Left lung (tissue), 4 donors: ENCODE measurements at regions not wholly inside any gene's neighbourhood (a gene's known extent, or its start where the extent isn't known, plus 50 kb on each side); places are given as distances from the start of the nearest gene placed in this dataset.
A peak's percentile ranks its signal among the peaks of the same experiment; 100 is the strongest.
"Not testable (repeated sequence)": the region's sequence is repeated elsewhere in the genome, so short reads cannot be mapped to it uniquely, and the experiment has no call there.

Experiments used
- ATAC-seq: fragments of 200-7000 bp; cut with Tn5 transposase; one replicate; pipeline ENCODE4 v1.9.1; 2020; ENCODE audit warnings: moderate library complexity
- DNase-seq, 4 donors: peaks; one replicate each; pipeline ENCODE4 v3.0.0-alpha.2; 2013 to 2020
- H3K27ac ChIP-seq, 2 donors: fragments of 200-600 bp; sonication (generic) in 1 of 2; one replicate each; pipeline versions ENCODE4 v1.5.0 to v1.8.0; 2020 to 2021
- H3K27me3 ChIP-seq, 2 donors: fragments of 200-600 bp; sonication (generic) in 1 of 2; one replicate each; pipeline versions ENCODE4 v1.5.0 to v1.8.0; 2020 to 2021
- H3K36me3 ChIP-seq, 2 donors: fragments of 200-600 bp; sonication (generic) in 1 of 2; one replicate each; pipeline versions ENCODE4 v1.5.0 to v1.8.0; 2020 to 2021
- H3K4me1 ChIP-seq, 2 donors: fragments of 200-600 bp; one replicate each; pipeline ENCODE4 v1.8.0; 2021
- H3K4me3 ChIP-seq, 2 donors: fragments of 200-600 bp; sonication (generic) in 1 of 2; one replicate each; pipeline versions ENCODE4 v1.5.0 to v1.8.0; 2020 to 2021; ENCODE audit warnings: mild to moderate bottlenecking in 1 of 2
- H3K9me3 ChIP-seq, 2 donors: fragments of 200-600 bp; sonication (generic) in 1 of 2; one replicate each; pipeline versions ENCODE4 v1.5.0 to v1.8.0; 2020 to 2021
- CTCF ChIP-seq, 2 donors: fragments of 200-600 bp; sonication (generic) in 1 of 2; IDR thresholded peaks; one replicate each; pipeline versions ENCODE4 v1.5.0 to v1.8.0; 2021; ENCODE audit warnings: antibody characterized with exemption in 2 of 2
- intact Hi-C, 2 donors: fragments of 100-400 bp; cut with DNase I; formaldehyde crosslinking; loops; one replicate each; pipeline versions ENCODE4 v1.11.2 to v1.14.2; 2022
- donor health status: DM: no; HTN: yes; CAD: no.
- donor health status: DM: no; HTN: no; CAD: no.

GRCh38 chr13:89407357-89407756 lies 1736.2 kb downstream of the SLITRK5 start:
- intact Hi-C loops: no loop called here
- no peaks in the 10 kb centered on the region for H3K36me3 ChIP-seq
- peak in 1 of 4 donors; percentile 13 for DNase-seq
- H3K27me3 ChIP-seq: no peaks in the 10 kb centered on the region
- H3K9me3 ChIP-seq: peaks cover 0 to under 1% of the 10 kb centered on the region in 2 donors
- ATAC-seq: no peak
- H3K4me3 ChIP-seq: no peak overlapping the region
- no peak for TF ChIP-seq CTCF (IDR thresholded peaks at IDR 0.05)
- no peaks in the 10 kb centered on the region for H3K4me1 ChIP-seq
- H3K27ac ChIP-seq: no peak overlapping the region

GRCh38 chr13:89432997-89433396 lies 1761.8 kb downstream of the SLITRK5 start:
- DNase-seq (no peak), ATAC-seq (peak; percentile 71)
- Histone ChIP-seq H3K4me1 (no peaks in the 10 kb centered on the region), H3K36me3 (no peaks in the 10 kb centered on the region), H3K27ac (no peak overlapping the region), H3K4me3 (no peak overlapping the region), H3K27me3 (no peaks in the 10 kb centered on the region), H3K9me3 (peaks cover 0 to 8% of the 10 kb centered on the region in 2 donors)
- TF ChIP-seq CTCF (IDR thresholded peaks at IDR 0.05): no peak
- intact Hi-C loops: no loop called here

- H3K9me3 ChIP-seq, H3K4me1 ChIP-seq, H3K27ac ChIP-seq, ATAC-seq, H3K4me3 ChIP-seq, H3K36me3 ChIP-seq, DNase-seq, intact Hi-C loops, H3K27me3 ChIP-seq: not testable (repeated sequence)
These were observed 1763.5 kb downstream of the SLITRK5 start for GRCh38 chr13:89434624-89435023.

GRCh38 chr13:89454681-89455080 lies 1783.5 kb downstream of the SLITRK5 start:
- intact Hi-C loops: no loop called here
- ATAC-seq: no peak
- TF ChIP-seq CTCF (IDR thresholded peaks at IDR 0.05): no peak
- no peaks in the 10 kb centered on the region for H3K36me3 ChIP-seq
- no peaks in the 10 kb centered on the region for H3K9me3 ChIP-seq
- H3K4me3 ChIP-seq: no peak overlapping the region
- H3K27me3 ChIP-seq: no peaks in the 10 kb centered on the region
- no peaks in the 10 kb centered on the region for H3K4me1 ChIP-seq
- no peak for DNase-seq
- no peak overlapping the region for H3K27ac ChIP-seq

- H3K36me3 ChIP-seq: no peaks in the 10 kb centered on the region
- no peak overlapping the region for H3K27ac ChIP-seq
- no peak for TF ChIP-seq CTCF (IDR thresholded peaks at IDR 0.05)
- H3K27me3 ChIP-seq: no peaks in the 10 kb centered on the region
- DNase-seq (no peak), ATAC-seq (no peak)
- H3K9me3 ChIP-seq: no peaks in the 10 kb centered on the region
- H3K4me3 ChIP-seq: no peak overlapping the region
- no peaks in the 10 kb centered on the region for H3K4me1 ChIP-seq
- intact Hi-C loops: no loop called here
These were observed 1784.1 kb downstream of the SLITRK5 start for GRCh38 chr13:89455225-89455624.

GRCh38 chr13:89455741-89456140 lies 1784.6 kb downstream of the SLITRK5 start:
- Histone ChIP-seq H3K36me3 (no peaks in the 10 kb centered on the region), H3K9me3 (no peaks in the 10 kb centered on the region), H3K4me3 (no peak overlapping the region), H3K4me1 (no peaks in the 10 kb centered on the region), H3K27me3 (no peaks in the 10 kb centered on the region), H3K27ac (no peak overlapping the region)
- intact Hi-C loops: no loop called here
- DNase-seq: no peak
- TF ChIP-seq CTCF (IDR thresholded peaks at IDR 0.05): no peak
- no peak for ATAC-seq
